Stimulated activated CD8-positive, alpha-beta memory T cell treated with anti-CD3 and anti-CD28 coated beads, Interleukin-15, amount 100 ng/mL, for 48 hours (primary cell): ENCODE measurements at regions not wholly inside any gene's neighbourhood (a gene's known extent, or its start where the extent isn't known, plus 50 kb on each side); places are given as distances from the start of the nearest gene placed in this dataset.
"Not testable (repeated sequence)": the region's sequence is repeated elsewhere in the genome, so short reads cannot be mapped to it uniquely, and the experiment has no call there.

Source experiments
- DNase-seq, 2 donors: peaks; one replicate each; pipeline ENCODE4 v3.0.0-alpha.2; 2020; ENCODE audit warnings: low read depth in 2 of 2

DNA sequence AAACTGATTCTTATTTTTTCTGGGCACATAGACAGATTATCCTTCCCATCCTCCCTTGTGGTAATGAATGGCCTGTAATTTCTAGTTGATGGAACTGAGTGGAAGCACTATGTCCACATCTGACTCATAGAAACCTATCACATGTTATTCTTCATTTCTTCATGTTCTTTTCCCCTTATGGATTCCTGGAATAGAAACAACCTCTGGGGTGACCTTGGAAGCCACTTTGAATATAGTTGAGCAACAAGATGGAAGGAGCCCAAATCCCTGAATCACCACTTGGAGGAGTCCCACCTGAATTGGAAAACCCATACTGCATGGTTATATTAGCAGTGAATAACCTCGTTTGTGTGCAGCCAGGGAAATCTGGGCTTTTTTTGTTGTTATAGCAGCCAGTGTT lies 137.8 kb downstream of the MID1IP1 start:
- DNase-seq, result no peak

DNA sequence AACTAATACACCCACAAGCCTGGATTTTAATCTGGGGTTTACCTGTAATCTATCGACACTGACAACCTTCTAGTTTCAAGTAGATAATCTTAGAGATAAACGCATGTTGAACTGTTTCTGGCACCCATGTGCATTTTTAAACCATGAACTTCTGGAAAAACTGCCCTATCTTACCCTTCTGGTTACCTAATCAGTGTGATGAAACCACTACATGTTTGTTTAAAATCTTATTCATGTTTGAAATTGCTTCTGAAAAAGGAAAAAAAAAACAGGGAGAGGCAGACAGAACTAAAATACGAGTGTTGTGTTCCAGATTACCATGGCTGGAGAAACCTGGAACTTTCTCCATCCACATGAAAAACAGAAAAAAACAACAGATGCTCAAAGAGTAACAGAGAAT lies 139.3 kb downstream of the MID1IP1 start:
- DNase-seq, result no peak

DNA sequence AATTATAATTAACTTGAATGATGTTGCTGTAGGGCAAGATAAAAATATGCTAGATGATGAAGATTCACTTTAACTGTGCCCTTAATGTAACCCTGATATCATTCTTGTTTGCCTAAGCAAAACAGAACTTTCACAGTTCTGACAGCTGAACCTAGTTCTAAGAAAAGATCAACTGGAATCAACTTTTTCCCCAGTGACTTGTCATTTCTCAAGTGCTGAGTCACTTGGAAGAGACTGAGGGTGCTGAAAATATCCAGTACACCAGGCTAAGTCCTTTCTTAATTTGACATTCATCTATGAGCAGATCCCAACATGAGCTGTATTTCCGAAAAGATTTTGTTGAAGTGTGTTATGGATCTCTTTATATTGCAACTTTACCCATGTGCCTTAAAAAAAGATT lies 140.4 kb downstream of the MID1IP1 start:
- no peak for DNase-seq

GRCh38 chrX:38943120-38943519 lies 141.9 kb downstream of the MID1IP1 start:
- DNase-seq, result no peak

DNA sequence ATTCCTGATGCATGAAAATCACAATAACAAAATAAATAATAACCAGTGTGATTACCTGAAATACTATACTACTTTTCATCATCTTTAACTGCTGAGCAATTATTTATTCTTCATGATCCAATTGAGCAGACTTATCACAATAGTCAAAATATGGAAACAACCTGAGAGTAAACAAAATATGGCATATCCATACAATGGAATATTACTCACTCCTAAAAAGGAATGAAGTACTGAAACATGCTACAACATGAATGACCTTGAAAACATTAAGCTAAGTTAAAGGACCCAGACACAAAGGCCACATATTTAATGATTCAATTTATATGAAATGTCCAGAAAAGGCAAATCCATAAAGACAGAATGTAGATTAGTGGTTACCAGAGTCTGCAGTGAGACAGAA lies 146.8 kb downstream of the MID1IP1 start:
- no peak for DNase-seq

GRCh38 chrX:38954520-38954919 lies 153.3 kb downstream of the MID1IP1 start:
- DNase-seq, result no peak

DNA sequence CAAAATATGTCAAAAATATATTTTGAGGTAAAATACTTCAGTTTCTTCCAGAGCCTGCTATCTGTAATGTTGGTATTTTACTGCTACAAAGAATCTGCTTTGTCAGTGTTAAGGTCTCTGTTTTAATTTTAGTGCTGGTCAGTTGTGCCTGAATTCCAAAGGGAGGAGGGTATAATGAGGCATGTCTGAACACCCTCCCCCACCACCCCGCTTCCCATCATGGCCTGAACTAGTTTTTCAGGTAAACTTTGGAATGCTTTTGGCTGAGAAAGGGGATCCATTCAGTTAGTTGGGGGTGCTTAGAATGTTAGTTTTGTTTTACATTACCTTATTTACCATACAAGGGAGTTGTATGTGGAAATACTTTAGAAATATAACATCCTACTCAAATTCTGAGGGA lies 158.5 kb downstream of the MID1IP1 start:
- DNase-seq, result no peak

GRCh38 chrX:38960137-38960536 lies 158.9 kb downstream of the MID1IP1 start:
- DNase-seq, result no peak

DNA sequence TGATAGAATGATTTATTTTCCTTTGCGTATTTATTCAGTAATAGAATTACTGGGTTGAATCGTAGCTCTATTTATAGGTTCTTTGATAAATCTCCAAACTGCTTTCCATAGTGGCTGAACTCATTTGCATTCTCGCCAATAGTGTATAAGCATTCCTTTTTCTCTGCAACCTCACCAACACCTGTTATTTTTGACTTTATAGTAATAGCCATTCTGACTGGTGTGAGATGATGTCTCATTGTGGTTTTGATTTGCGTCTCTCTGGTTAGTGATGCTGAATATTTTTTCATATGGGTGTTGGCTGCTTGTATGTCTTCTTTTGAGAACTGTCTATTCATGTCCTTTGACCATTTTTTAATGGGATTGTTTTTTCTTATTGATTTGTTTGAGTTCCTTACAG lies 160.7 kb downstream of the MID1IP1 start:
- no peak for DNase-seq

- DNase-seq, result not testable (repeated sequence)
These were observed 162.0 kb downstream of the MID1IP1 start for GRCh38 chrX:38963244-38963643.

GRCh38 chrX:38965888-38966287 lies 164.6 kb downstream of the MID1IP1 start:
- DNase-seq, result no peak

GRCh38 chrX:38968344-38969216 lies 167.3 kb downstream of the MID1IP1 start:
- DNase-seq, result no peak

DNA sequence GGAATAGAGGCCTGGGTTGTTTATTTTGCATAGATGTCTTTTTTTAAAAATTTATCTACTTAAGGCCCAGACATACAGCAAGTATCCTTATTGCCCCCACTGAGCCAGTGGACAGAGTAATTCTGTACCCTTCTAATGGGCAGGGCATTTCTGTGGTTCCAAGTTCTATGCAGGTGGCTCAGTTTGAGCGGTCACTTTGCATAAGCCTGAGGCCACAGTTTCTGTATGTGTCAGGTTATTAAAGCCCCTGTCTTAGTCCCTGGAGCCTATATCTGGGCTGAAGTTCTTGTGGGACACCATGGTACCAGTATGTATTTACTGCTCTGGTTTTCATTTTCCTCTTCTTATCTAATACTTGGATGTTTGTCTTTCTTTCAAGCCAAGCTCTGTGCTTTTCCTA lies 168.8 kb downstream of the MID1IP1 start:
- DNase-seq, result no peak

DNA sequence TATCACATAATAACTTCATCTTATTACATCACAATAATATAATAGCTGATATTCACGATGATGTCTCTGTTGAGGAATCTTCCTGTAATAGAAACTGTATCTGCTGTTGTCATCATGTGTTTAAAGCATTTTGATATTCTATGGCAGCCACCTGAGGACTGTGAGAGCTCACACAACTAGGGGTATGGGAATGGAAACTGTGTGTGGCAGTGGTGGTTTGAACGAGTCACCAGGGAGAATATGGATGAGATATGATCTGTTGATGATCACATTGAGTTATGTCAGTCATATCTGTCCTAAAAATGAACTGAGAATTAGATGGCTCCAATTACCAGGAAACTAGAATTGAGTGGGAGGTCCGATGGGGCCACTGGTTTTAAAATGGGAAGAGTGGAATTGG lies 169.6 kb downstream of the MID1IP1 start:
- DNase-seq, result peak; percentile 3 to 18

GRCh38 chrX:38973322-38973721 lies 172.1 kb downstream of the MID1IP1 start:
- DNase-seq, result no peak

DNA sequence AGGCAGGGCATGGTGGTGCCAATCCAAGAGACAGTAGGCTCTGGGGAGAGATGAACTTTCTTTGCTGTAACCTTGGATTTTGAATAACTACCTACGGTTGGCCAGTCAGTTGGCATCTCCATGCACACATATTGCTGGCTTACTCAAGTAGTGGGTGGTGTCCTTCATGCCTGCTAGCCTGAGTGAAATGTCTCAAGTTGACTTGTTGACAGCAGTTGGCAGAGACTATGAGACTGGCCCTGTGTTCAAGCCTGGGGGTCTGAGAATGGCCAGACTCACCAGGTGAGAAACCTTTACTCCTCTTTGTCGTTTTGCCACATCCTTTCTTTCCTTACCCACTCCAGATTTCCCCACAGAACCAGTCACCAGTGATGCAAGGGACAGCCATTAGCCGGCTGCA lies 173.3 kb downstream of the MID1IP1 start:
- no peak for DNase-seq

- DNase-seq, result no peak
These were observed 174.2 kb downstream of the MID1IP1 start for GRCh38 chrX:38975368-38975942.

DNA sequence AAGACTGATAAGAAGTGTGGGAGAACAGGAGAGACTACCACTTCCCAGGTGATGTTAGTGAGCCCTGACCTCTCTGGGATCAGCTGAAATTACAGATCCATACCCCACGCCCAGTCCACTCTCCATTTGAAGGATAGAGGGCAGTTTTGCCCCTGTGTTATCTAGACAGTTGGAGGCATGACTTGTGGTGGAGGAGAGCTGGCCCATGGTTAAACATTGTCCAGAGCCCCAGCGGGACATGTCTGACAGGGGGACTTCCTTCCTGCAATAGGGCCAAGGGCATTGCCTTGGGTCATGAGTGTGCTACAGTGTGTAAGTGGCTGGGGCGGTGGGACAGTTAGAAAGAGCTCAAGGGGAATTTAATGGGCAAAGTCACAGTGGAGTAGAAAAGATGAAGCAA lies 181.1 kb downstream of the MID1IP1 start:
- no peak for DNase-seq

DNA sequence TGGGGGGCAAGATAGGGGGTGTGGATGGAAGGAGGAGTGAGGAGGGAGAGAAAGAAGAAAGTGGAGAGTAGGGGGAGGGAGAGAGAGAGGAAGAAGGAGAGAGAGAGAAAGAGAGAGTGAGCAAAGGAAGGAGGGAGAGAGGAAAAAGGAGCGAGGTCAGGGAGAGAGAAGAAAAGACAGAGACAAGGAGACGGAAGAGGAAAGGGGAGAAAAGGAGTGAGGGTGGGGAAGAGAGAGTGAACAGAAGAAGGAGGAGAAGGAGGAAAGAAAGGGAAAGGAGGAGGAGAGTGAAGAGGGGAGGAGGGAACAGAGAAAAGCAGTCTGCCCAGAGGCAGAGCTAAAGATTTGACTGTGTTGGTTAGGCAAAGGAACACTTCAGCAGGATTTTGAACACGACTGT lies 181.6 kb downstream of the MID1IP1 start:
- DNase-seq, result no peak

- no peak for DNase-seq
These were observed 184.1 kb downstream of the MID1IP1 start for GRCh38 chrX:38985375-38985774.

GRCh38 chrX:38985945-38986344 lies 184.7 kb downstream of the MID1IP1 start:
- DNase-seq, result no peak

- DNase-seq, result no peak
These were observed 185.3 kb downstream of the MID1IP1 start for GRCh38 chrX:38986586-38986985.

GRCh38 chrX:38987198-38987651 lies 186.0 kb downstream of the MID1IP1 start:
- no peak for DNase-seq
